Forelimb muscle (tissue), 1 donor: ENCODE measurements at regions not wholly inside any gene's neighbourhood (a gene's known extent, or its start where the extent isn't known, plus 50 kb on each side); places are given as distances from the start of the nearest gene placed in this dataset.

Source experiments
- DNase-seq: peaks from one replicate; pipeline ENCODE4 v3.0.0-alpha.2; 2013; ENCODE audit warnings: low read depth

GRCh38 chr2:104318001-104318665 lies 535.8 kb upstream of the POU3F3 start:
- no peak for DNase-seq

- no peak for DNase-seq
Observed at GRCh38 chr2:104321116-104321795, 532.7 kb upstream of the POU3F3 start.

- DNase-seq: no peak
Observed at GRCh38 chr2:104321796-104322349, 532.0 kb upstream of the POU3F3 start.

- DNase-seq: peak; percentile 20
Observed at GRCh38 chr2:104332731-104333130, 521.2 kb upstream of the POU3F3 start.

GRCh38 chr2:104337869-104338268 lies 516.0 kb upstream of the POU3F3 start:
- DNase-seq: no peak

- DNase-seq: no peak
Observed at GRCh38 chr2:104340162-104340561, 513.8 kb upstream of the POU3F3 start.

- no peak for DNase-seq
Observed at GRCh38 chr2:104340879-104341828, 512.8 kb upstream of the POU3F3 start.

- DNase-seq: no peak
Observed at GRCh38 chr2:104344306-104344705, 509.6 kb upstream of the POU3F3 start.

- no peak for DNase-seq
Observed at GRCh38 chr2:104344985-104345384, 508.9 kb upstream of the POU3F3 start.

- DNase-seq: no peak
Observed at GRCh38 chr2:104358122-104358521, 495.8 kb upstream of the POU3F3 start.

- DNase-seq: no peak
Observed at GRCh38 chr2:104361414-104361813, 492.5 kb upstream of the POU3F3 start.

- no peak for DNase-seq
Observed at GRCh38 chr2:104368089-104368488, 485.8 kb upstream of the POU3F3 start.

- DNase-seq: no peak
Observed at GRCh38 chr2:104371087-104371781, 482.7 kb upstream of the POU3F3 start.

GRCh38 chr2:104375206-104375605 lies 478.7 kb upstream of the POU3F3 start:
- no peak for DNase-seq

- DNase-seq: peak; percentile 24
Observed at GRCh38 chr2:104378853-104379374, 475.0 kb upstream of the POU3F3 start.

GRCh38 chr2:104384961-104385360 lies 469.0 kb upstream of the POU3F3 start:
- no peak for DNase-seq

- DNase-seq: no peak
Observed at GRCh38 chr2:104385743-104386142, 468.2 kb upstream of the POU3F3 start.

- DNase-seq: no peak
Observed at GRCh38 chr2:104388296-104388695, 465.6 kb upstream of the POU3F3 start.

- no peak for DNase-seq
Observed at GRCh38 chr2:104402825-104403224, 451.1 kb upstream of the POU3F3 start.

- no peak for DNase-seq
Observed at GRCh38 chr2:104404526-104404925, 449.4 kb upstream of the POU3F3 start.

GRCh38 chr2:104405623-104406022 lies 448.3 kb upstream of the POU3F3 start:
- DNase-seq: no peak
